OCI-LY7 (cell line): ENCODE measurements at regions not wholly inside any gene's neighbourhood (a gene's known extent, or its start where the extent isn't known, plus 50 kb on each side); places are given as distances from the start of the nearest gene placed in this dataset.

ENCODE experiments used
- BruUV-seq: library from RNA; stranded (reverse); fragments of 400-500 nt; replicated peaks from 2 replicates; lab custom pipeline; 2021; lab: Mats Ljungman, UMichigan
- CTCF ChIA-PET: fragments of 300-600 bp; sonication (Branson Sonifier 250); formaldehyde crosslinking; loops from one replicate; lab custom pipeline; 2022; ENCODE audit warnings: antibody characterized with exemption; ENCODE audit not compliant: unreplicated experiment; lab: Charles Lee
- POLR2A ChIA-PET: fragments of 300-600 bp; sonication (Branson Sonifier 250); formaldehyde crosslinking; loops from one replicate; lab custom pipeline; 2022; ENCODE audit warnings: antibody characterized with exemption; lab: Charles Lee
- DNase-seq: peaks from one replicate; pipeline ENCODE4 v3.0.0-alpha.2; 2015; ENCODE audit warnings: low spot score
- H2AFZ ChIP-seq: fragments of 200-600 bp; sonication (generic), shearing (Covaris generic); 2 replicates; pipeline ENCODE4 v1.6.1; 2014; ENCODE audit warnings: mild to moderate bottlenecking, antibody characterized with exemption, low read length, moderate library complexity
- H3K27ac ChIP-seq: fragments of 200-600 bp; sonication (generic); 2 replicates; pipeline ENCODE4 v1.5.1; 2014; ENCODE audit warnings: mixed run types, low read depth, mild to moderate bottlenecking, moderate library complexity, low read length, inconsistent platforms; ENCODE audit not compliant: poor library complexity, severe bottlenecking
- H3K36me3 ChIP-seq: fragments of 200-600 bp; sonication (generic); 2 replicates; pipeline ENCODE4 v1.6.1; 2014; ENCODE audit warnings: mild to moderate bottlenecking, antibody characterized with exemption, low read length, moderate library complexity, mixed read lengths; ENCODE audit not compliant: insufficient read depth
- H3K4me1 ChIP-seq: fragments of 200-600 bp; sonication (generic); 2 replicates; pipeline ENCODE4 v1.5.1; 2014; ENCODE audit warnings: mild to moderate bottlenecking, low read length; ENCODE audit not compliant: insufficient read depth, poor library complexity, severe bottlenecking
- H3K4me2 ChIP-seq: fragments of 200-600 bp; sonication (generic); 2 replicates; pipeline ENCODE4 v1.6.1; 2014; ENCODE audit warnings: mild to moderate bottlenecking, low read length
- H3K4me3 ChIP-seq: fragments of 200-600 bp; sonication (generic); 2 replicates; pipeline ENCODE4 v1.5.1; 2014; ENCODE audit warnings: mild to moderate bottlenecking, low read depth, low read length; ENCODE audit not compliant: poor library complexity, severe bottlenecking
- H3K79me2 ChIP-seq: fragments of 200-600 bp; sonication (generic); 2 replicates; pipeline ENCODE4 v1.6.1; 2016; ENCODE audit warnings: low read depth, mild to moderate bottlenecking, low read length, moderate library complexity, mixed read lengths; ENCODE audit not compliant: insufficient read depth
- H3K9me2 ChIP-seq: fragments of 200-600 bp; sonication (generic); 2 replicates; pipeline ENCODE4 v1.6.1; 2016; ENCODE audit warnings: mild to moderate bottlenecking, low read length, mixed read lengths; ENCODE audit not compliant: insufficient read depth
- H3K9me3 ChIP-seq: fragments of 200-600 bp; sonication (generic); 2 replicates; pipeline ENCODE4 v1.6.1; 2014; ENCODE audit warnings: mild to moderate bottlenecking, mixed run types, low read length, mixed read lengths
- H4K20me1 ChIP-seq: fragments of 200-600 bp; sonication (generic); 2 replicates; pipeline ENCODE4 v1.6.1; 2014; ENCODE audit warnings: mild to moderate bottlenecking, antibody characterized with exemption, low read length, moderate library complexity, mixed read lengths; ENCODE audit not compliant: insufficient read depth
- CTCF ChIP-seq: fragments of 200-600 bp; sonication (generic); conservative IDR thresholded peaks from 2 replicates; pipeline ENCODE4 v1.5.1; 2014; ENCODE audit warnings: mild to moderate bottlenecking, antibody characterized with exemption, low read length, moderate library complexity, mixed read lengths
- EZH2phosphoT487 ChIP-seq: fragments of 200-600 bp; sonication (generic); IDR thresholded peaks from 2 replicates; pipeline ENCODE4 v1.6.1; 2018; ENCODE audit warnings: low read depth, borderline replicate concordance, mild to moderate bottlenecking, mixed run types, antibody characterized with exemption, low read length, moderate library complexity, mixed read lengths
- intact Hi-C: fragments of 100-400 bp; cut with micrococcal nuclease; formaldehyde crosslinking; loops from one replicate; pipeline ENCODE4 v1.10.0; 2022; ENCODE audit not compliant: unreplicated experiment

- DNase-seq: no peak
- Histone ChIP-seq H3K4me3 (no peak overlapping the region), H3K27ac (no peak overlapping the region), H3K36me3 (no peaks in the 10 kb centered on the region), H3K4me2 (no peak overlapping the region), H3K79me2 (no peaks in the 10 kb centered on the region), H2AFZ (no peak overlapping the region), H3K9me2 (no peaks in the 10 kb centered on the region; the same call in 1 of the 2 replicates), H3K9me3 (peaks cover 7% of the 10 kb centered on the region; the same call in 1 of the 2 replicates), H4K20me1 (no peaks in the 10 kb centered on the region), H3K4me1 (no peaks in the 10 kb centered on the region)
- TF ChIP-seq EZH2phosphoT487 (no peak), CTCF (no peak)
- ChIA-PET CTCF (no interaction called here), POLR2A (no interaction called here)
- intact Hi-C loops: no loop called here
- BruUV-seq: no TSS peak
Measured at GRCh38 chr14:28220391-28220790, 546.2 kb upstream of the FOXG1 start.

- Histone ChIP-seq H3K9me2 (no peaks in the 10 kb centered on the region), H3K4me3 (no peak overlapping the region), H3K79me2 (no peaks in the 10 kb centered on the region), H3K4me2 (no peak overlapping the region), H2AFZ (no peak overlapping the region), H4K20me1 (no peaks in the 10 kb centered on the region), H3K9me3 (peaks cover 3% of the 10 kb centered on the region; the same call in 1 of the 2 replicates), H3K36me3 (no peaks in the 10 kb centered on the region), H3K4me1 (no peaks in the 10 kb centered on the region), H3K27ac (no peak overlapping the region)
- CTCF ChIA-PET: no interaction called here
- no peak for TF ChIP-seq EZH2phosphoT487
- no peak for TF ChIP-seq CTCF
- DNase-seq: no peak
- no TSS peak for BruUV-seq
- intact Hi-C loops: no loop called here
- POLR2A ChIA-PET: interaction anchor here (0.6 kb wide), 1 partner anchor 10 kb away, joined by 3 read pairs; no protein-coding TSS in a partner anchor
Measured at GRCh38 chr14:28240909-28241308, 525.7 kb upstream of the FOXG1 start.

- Histone ChIP-seq H3K79me2 (no peaks in the 10 kb centered on the region), H3K27ac (no peak overlapping the region), H3K4me2 (no peak overlapping the region), H3K4me3 (no peak overlapping the region), H2AFZ (no peak overlapping the region), H3K36me3 (no peaks in the 10 kb centered on the region), H3K9me3 (peaks cover 10% of the 10 kb centered on the region; the same call in 1 of the 2 replicates), H3K4me1 (no peaks in the 10 kb centered on the region), H4K20me1 (no peaks in the 10 kb centered on the region), H3K9me2 (no peaks in the 10 kb centered on the region)
- DNase-seq: no peak
- ChIA-PET POLR2A (interaction anchor here (0.7 kb wide), 1 partner anchor 226 kb away, joined by 3 read pairs; no protein-coding TSS in a partner anchor), CTCF (no interaction called here)
- no TSS peak for BruUV-seq
- intact Hi-C loops: no loop called here
- TF ChIP-seq CTCF (no peak), EZH2phosphoT487 (no peak)
Measured at GRCh38 chr14:28242895-28243294, 523.7 kb upstream of the FOXG1 start.
